ENCODE measurements at regions not wholly inside any gene's neighbourhood (a gene's known extent, or its start where the extent isn't known, plus 50 kb on each side); places are given as distances from the start of the nearest gene placed in this dataset.
"Not testable (repeated sequence)": the region's sequence is repeated elsewhere in the genome, so short reads cannot be mapped to it uniquely, and the experiment has no call there.

GRCh38 chr18:10166164-10166807 lies 252.5 kb downstream of the VAPA start:
- DNase-seq (ENCODE audit: low read depth) = no peak

GRCh38 chr18:10167759-10168158 lies 253.9 kb downstream of the VAPA start:
- DNase-seq (ENCODE audit: low read depth) = no peak

- DNase-seq (ENCODE audit: low read depth) = no peak
These were observed 254.7 kb downstream of the VAPA start for GRCh38 chr18:10168477-10168876.

GRCh38 chr18:10169064-10169562 lies 255.3 kb downstream of the VAPA start:
- DNase-seq (ENCODE audit: low read depth) = peak; percentile 4

- DNase-seq (ENCODE audit: low read depth) = no peak
These were observed 256.0 kb downstream of the VAPA start for GRCh38 chr18:10169814-10170213.

GRCh38 chr18:10170375-10170774 lies 256.6 kb downstream of the VAPA start:
- no peak for DNase-seq (ENCODE audit: low read depth)

- not testable (repeated sequence) for DNase-seq (ENCODE audit: low read depth)
These were observed 261.5 kb downstream of the VAPA start for GRCh38 chr18:10175333-10175732.

GRCh38 chr18:10179326-10179725 lies 265.5 kb downstream of the VAPA start:
- DNase-seq (ENCODE audit: low read depth) = not testable (repeated sequence)

GRCh38 chr18:10182009-10182624 lies 268.3 kb downstream of the VAPA start:
- DNase-seq (ENCODE audit: low read depth) = no peak

- DNase-seq (ENCODE audit: low read depth) = no peak
These were observed 269.7 kb upstream of the APCDD1 start for GRCh38 chr18:10184776-10185175.

GRCh38 chr18:10188971-10189810 lies 265.2 kb upstream of the APCDD1 start:
- no peak for DNase-seq (ENCODE audit: low read depth)

- DNase-seq (ENCODE audit: low read depth) = peak; percentile 65
These were observed 263.9 kb upstream of the APCDD1 start for GRCh38 chr18:10190564-10190963.

GRCh38 chr18:10193444-10193843 lies 261.0 kb upstream of the APCDD1 start:
- DNase-seq (ENCODE audit: low read depth) = no peak

GRCh38 chr18:10194592-10194991 lies 259.8 kb upstream of the APCDD1 start:
- DNase-seq (ENCODE audit: low read depth) = no peak

GRCh38 chr18:10195529-10195928 lies 258.9 kb upstream of the APCDD1 start:
- DNase-seq (ENCODE audit: low read depth) = no peak

GRCh38 chr18:10197097-10197496 lies 257.3 kb upstream of the APCDD1 start:
- no peak for DNase-seq (ENCODE audit: low read depth)

GRCh38 chr18:10201226-10201625 lies 253.2 kb upstream of the APCDD1 start:
- DNase-seq (ENCODE audit: low read depth) = no peak

- no peak for DNase-seq (ENCODE audit: low read depth)
These were observed 252.8 kb upstream of the APCDD1 start for GRCh38 chr18:10201659-10202058.

- DNase-seq (ENCODE audit: low read depth) = no peak
These were observed 251.6 kb upstream of the APCDD1 start for GRCh38 chr18:10202845-10203321.

- no peak for DNase-seq (ENCODE audit: low read depth)
These were observed 249.3 kb upstream of the APCDD1 start for GRCh38 chr18:10205151-10205550.

GRCh38 chr18:10207682-10208345 lies 246.6 kb upstream of the APCDD1 start:
- DNase-seq (ENCODE audit: low read depth) = no peak

- DNase-seq (ENCODE audit: low read depth) = no peak
These were observed 245.1 kb upstream of the APCDD1 start for GRCh38 chr18:10209302-10209701.
